GM12892 (cell line): ENCODE measurements at regions not wholly inside any gene's neighbourhood (a gene's known extent, or its start where the extent isn't known, plus 50 kb on each side); places are given as distances from the start of the nearest gene placed in this dataset.

Source experiments
- DNase-seq: peaks from one replicate; pipeline ENCODE4 v3.0.0; 2011; ENCODE audit not compliant: insufficient read length
- FAIRE-seq: peaks from 2 replicates; lab custom pipeline; 2011; peaks lifted over from hg19 to GRCh38; lab: Jason Lieb, UNC
- POLR2A ChIP-seq: IDR thresholded peaks from 2 replicates; pipeline ENCODE4 v1.6.1; 2011; ENCODE audit warnings: low read depth, low read length, control low read depth
- POLR2AphosphoS5 ChIP-seq: IDR thresholded peaks from 2 replicates; pipeline ENCODE4 v1.6.1; 2011; ENCODE audit warnings: low read depth, low read length, control low read depth
- TAF1 ChIP-seq: IDR thresholded peaks from 2 replicates; pipeline ENCODE4 v1.6.1; 2011; ENCODE audit warnings: low read depth, mild to moderate bottlenecking, control low read depth, low read length, borderline replicate concordance

DNA sequence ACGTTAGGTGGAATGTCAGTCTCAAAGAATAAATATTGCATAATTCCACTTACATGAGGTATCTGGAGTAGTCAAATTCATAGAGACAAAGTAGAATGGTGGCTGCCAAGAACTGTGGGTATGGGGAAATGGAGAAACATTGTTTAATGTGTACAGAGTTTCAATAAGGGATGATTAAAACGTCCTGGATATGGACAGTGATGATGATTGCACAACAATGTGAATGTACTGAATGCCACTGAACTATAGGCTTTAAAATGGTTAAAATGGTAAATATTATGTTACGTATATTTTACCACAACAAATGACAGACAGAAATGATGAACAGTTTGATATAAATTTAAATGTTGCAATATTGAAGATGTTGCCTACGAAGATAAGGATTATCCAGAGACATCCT, 602.0 kb upstream of the PKDCC start:
- TF ChIP-seq POLR2AphosphoS5, result no peak
- no peak for TF ChIP-seq TAF1
- TF ChIP-seq POLR2A, result no peak
- FAIRE-seq, result no peak
- DNase-seq, result no peak

DNA sequence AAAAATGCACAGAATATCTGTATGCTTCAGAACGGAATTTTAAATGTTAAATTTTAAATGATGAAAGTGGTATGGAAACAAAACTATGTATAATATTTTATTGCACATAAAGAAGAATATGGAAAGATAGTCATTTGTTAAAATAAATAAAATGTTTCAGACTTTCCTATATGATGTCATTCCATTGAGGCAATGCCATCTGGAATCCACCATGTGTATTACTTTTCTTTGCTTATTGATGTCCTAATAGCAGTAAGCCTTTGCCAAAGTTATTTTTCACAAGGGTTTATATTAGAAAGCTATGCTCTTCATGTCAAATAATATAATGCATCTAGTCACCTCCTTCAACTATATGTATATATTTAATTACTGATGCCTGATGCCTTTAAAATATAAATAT, 601.6 kb upstream of the PKDCC start:
- TF ChIP-seq TAF1 (no peak), POLR2AphosphoS5 (no peak), POLR2A (no peak)
- no peak for FAIRE-seq
- DNase-seq, result no peak

DNA sequence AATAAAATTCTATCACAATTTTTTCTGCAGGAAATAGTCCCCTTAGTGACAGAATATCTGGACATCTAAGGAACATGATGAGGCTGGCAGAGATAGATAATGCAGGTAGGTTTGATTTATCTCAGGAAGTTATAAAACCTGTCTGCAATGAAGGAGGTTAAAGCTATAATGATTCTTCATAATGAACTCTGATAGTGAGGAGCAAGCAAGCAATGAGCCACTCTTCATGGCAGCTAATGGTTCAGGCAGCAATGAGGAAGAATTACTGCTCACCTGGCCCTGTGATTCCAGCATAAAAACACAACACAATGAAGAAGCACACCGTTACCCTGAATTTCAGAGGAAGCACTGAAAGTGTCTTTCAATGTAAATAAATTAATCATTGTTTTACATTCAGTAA, 599.6 kb upstream of the PKDCC start:
- TF ChIP-seq POLR2AphosphoS5 (no peak), POLR2A (no peak), TAF1 (no peak)
- DNase-seq (no peak), FAIRE-seq (no peak)

DNA sequence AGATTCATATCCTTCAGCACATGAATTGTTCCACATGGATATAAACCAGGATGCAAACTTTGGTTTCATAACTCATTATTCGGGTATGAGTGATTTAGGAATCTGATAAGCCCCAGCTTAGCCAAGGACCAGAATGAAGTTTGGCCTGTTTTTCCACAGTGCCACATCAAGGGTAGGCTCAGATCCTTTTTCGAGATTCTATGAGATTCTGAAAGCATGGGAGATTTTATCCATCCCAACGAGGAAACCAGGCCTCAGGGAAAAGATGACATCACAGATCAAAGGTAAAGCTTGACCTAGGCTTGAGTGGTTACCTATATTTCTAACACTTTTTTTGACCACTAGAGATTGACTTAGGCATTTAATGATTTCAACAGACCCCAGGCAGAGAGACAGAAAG, 590.8 kb upstream of the PKDCC start:
- TF ChIP-seq TAF1 (no peak), POLR2A (no peak), POLR2AphosphoS5 (no peak)
- FAIRE-seq, result peak; percentile 17

DNA sequence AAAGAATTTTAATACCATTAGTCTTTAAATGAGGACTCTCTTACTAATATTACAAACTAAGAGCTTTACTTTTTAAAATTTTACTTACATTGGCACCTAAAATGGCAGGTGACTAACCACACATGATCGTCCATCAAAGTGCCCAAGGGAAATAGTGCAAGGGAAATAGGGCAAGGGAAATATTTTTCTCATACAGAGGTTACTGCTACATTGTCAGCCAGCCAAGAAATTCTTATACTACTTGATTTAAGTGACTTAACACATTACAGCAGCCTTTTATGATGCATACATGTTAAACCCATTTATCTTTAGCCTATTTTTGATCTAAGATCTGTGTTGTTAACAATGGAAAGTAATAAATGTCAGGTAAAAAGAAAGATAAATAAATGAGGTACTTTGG, 587.2 kb upstream of the PKDCC start:
- FAIRE-seq (no peak), DNase-seq (no peak)
- TF ChIP-seq POLR2AphosphoS5 (no peak), TAF1 (no peak), POLR2A (no peak)

More for the DNA sequence above, 590.8 kb upstream of the PKDCC start:
- no peak for DNase-seq

DNA sequence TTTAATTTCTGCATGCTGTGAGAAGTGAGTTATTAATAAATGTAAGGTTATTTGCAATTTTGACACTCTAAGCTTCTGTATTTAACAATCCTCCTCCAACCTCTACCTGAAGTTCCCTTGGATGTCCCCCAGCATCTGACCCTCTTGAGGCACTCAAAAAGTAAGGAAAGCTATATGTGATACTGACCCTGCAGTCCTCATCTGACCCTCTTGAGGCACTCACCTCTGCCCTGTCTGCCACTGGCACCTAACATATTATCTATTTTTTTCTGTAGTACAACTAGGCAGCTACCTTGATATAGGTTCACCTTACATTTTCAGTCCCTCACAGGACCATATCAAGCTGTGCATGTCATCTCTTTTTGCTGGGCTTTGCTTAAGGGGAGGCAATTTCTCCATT, 583.4 kb upstream of the PKDCC start:
- TF ChIP-seq POLR2A (no peak), TAF1 (no peak), POLR2AphosphoS5 (no peak)
- DNase-seq, result no peak
- no peak for FAIRE-seq

DNA sequence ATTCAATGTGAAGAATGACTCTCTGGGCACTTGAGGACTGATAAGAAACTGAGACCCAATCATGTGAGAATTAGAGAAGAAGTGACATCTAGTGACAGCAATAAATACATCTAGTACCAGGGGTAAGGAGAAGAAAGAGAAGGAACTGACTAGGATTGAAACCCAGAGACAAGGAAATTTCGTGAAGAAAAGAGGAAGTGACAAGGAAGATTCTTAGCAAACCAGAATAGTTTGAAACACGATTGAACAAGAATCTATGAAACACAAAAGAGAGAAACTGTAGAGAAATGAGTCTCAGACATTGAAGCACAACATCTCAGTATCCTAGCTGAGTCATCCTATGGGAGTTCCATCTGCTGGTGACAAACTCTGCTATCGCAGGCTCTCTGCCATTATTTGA, 571.9 kb upstream of the PKDCC start:
- FAIRE-seq (peak; percentile 74), DNase-seq (no peak)
- TF ChIP-seq POLR2A, result no peak

DNA sequence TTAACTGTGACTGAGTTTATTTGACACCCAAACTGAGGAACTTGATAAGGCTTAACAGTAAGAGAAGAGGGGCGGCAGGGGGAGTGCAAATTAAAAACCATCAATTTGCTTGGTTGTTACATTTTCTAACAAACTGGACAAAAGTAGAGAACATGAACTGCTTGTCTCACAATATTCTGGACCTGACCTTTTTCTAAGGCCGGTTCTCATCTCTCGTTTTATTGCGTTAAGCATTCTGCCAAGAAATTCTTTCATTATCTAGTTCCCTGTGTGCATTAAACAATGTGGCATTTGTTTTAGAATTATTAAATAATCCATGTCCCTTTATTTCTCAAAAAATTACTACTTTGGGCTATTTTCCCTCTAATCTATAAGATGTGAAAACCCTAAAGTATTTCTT, 565.2 kb upstream of the PKDCC start:
- TF ChIP-seq TAF1, result no peak
- no peak for TF ChIP-seq POLR2AphosphoS5
- no peak for TF ChIP-seq POLR2A
- DNase-seq, result no peak
- no peak for FAIRE-seq

DNA sequence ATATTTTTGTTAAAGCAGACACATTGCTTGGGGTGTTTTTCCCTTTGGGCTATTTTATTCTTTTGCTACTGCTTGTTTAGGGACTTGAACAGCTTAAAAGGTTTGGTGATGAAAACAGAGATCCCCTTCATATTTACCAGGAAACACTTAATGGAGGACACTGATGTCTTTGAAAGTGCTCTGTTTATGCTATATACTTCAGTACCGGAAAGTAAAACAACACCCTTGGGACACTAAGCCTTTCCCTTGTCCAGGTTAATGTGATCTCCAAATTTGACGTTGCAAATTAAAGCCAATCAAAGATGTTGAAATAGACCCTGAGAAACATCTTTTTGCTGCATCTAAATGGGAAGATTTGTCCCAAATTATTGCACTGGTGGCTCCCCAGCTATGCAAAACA, 564.6 kb upstream of the PKDCC start:
- no peak for FAIRE-seq
- no peak for DNase-seq
- TF ChIP-seq POLR2A, result no peak
- TF ChIP-seq TAF1, result no peak
- TF ChIP-seq POLR2AphosphoS5, result no peak

DNA sequence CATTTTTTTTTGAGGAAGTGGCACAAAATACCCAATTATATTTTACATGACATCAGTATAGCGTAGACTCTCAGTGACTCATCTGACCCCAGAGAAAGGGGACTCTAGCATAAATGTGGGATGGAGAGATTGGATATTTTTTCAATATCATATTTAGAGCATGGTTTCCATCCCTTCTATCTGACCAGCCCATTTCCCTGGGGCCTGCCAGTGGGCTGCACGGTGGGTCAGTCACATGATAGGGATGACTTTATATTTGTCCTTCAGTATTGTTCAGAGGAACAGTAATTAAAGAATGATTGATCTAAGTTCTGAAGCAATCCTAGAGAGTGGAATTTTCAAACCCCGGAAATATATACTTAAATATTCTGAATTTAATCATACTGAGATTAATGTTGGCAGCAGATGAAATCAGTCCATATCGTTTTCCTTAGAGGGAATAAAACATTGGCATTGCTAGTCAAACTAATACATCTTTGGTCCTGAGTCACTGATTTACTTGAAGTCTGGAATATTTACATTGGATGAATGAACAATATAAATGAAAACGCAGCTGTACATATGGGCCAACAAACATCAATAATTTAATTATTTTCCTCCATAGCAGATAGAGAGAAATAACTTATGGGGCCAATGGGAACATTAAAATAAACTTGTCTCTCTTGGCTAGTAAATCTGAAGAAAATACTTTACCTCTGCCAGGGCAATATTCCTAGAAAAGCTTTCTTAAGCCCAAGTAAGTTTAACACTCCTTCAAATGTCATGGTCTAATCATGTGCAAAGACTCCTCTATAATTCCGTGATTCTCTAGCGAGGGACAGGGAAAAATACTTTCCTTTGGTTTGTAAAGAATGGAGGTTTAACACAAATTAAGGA, 563.6 kb upstream of the PKDCC start:
- DNase-seq, result no peak
- FAIRE-seq, result no peak
- TF ChIP-seq POLR2AphosphoS5 (no peak), TAF1 (no peak), POLR2A (no peak)

DNA sequence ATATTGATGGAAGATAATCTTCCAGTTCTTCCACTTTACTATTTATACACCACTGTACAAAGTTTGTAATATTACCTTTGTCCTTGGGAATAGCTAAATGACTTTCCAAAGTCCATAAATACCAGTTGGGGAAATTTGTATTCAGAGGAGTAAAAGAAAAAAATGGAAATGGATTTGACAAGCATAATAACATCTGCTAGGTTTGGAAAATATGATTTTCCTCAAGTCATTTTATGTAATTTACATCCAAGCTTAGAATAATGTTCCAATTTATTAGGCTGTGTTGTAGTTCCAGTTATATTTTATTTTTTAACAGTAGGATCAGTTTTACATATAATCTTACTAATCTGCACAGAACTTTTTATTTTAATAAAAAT, 563.0 kb upstream of the PKDCC start:
- FAIRE-seq (no peak), DNase-seq (no peak)
- TF ChIP-seq POLR2A (no peak), POLR2AphosphoS5 (no peak), TAF1 (no peak)

DNA sequence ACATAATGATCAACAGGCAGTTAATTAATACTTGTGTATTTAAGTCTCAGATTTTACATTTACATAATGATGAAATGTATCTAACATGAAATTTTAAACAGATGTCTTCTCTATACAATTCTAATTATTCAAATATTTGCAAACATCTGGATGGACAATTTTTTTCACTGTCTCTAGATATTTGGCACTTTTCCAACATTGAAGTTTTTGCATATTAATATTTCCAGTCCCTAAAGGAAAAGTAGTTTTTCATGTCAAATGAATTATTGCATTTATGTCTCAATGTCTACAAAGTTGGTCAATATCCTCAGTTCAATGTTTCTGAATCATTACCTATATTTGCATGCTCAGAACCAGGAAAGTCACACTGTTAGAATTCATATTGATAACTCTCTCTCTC, 560.9 kb upstream of the PKDCC start:
- TF ChIP-seq POLR2AphosphoS5 (no peak), TAF1 (no peak), POLR2A (no peak)
- FAIRE-seq, result no peak
- no peak for DNase-seq

DNA sequence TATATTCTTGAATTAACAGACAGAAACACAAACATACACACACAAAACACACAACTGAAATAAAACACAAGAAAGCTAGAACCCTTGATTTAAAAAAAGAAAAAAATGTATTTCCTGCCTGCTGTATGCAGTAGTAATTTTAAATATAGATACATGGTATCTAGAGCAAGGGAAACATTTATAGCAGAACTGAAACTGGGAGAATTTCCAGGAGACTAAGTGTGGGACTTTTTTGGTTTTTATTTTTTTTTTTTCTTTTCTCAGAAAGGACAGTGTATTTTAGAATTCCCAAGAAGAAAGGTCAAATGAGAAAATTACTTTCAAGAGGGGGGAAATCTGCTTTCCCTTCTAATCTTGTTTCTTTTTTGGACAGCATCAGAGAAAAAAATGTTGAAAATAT, 558.9 kb upstream of the PKDCC start:
- no peak for TF ChIP-seq TAF1
- no peak for TF ChIP-seq POLR2AphosphoS5
- TF ChIP-seq POLR2A, result no peak
- DNase-seq (no peak), FAIRE-seq (no peak)
